Upper lobe of right lung (tissue), 1 donor: ENCODE measurements at regions not wholly inside any gene's neighbourhood (a gene's known extent, or its start where the extent isn't known, plus 50 kb on each side); places are given as distances from the start of the nearest gene placed in this dataset.

ENCODE experiments used
- ATAC-seq: fragments of 200-7000 bp; cut with Tn5 transposase; one replicate; pipeline ENCODE4 v1.9.1; 2020; ENCODE audit warnings: mild to moderate bottlenecking, moderate library complexity
- DNase-seq: peaks from one replicate; pipeline ENCODE4 v3.0.0-alpha.2; 2020
- H3K27ac ChIP-seq: fragments of 200-600 bp; one replicate; pipeline ENCODE4 v1.8.0; 2022
- H3K27me3 ChIP-seq: fragments of 200-600 bp; one replicate; pipeline ENCODE4 v1.8.0; 2022; ENCODE audit warnings: mild to moderate bottlenecking
- H3K36me3 ChIP-seq: fragments of 200-600 bp; one replicate; pipeline ENCODE4 v1.8.0; 2022
- H3K4me1 ChIP-seq: fragments of 200-600 bp; one replicate; pipeline ENCODE4 v1.8.0; 2022
- H3K4me3 ChIP-seq: fragments of 200-600 bp; one replicate; pipeline ENCODE4 v1.8.0; 2022; ENCODE audit warnings: mild to moderate bottlenecking
- H3K9me3 ChIP-seq: fragments of 200-600 bp; one replicate; pipeline ENCODE4 v1.8.0; 2022
- CTCF ChIP-seq: fragments of 200-600 bp; IDR thresholded peaks from one replicate; pipeline ENCODE4 v1.8.0; 2022; ENCODE audit warnings: antibody characterized with exemption
- intact Hi-C: fragments of 100-400 bp; cut with DNase I; formaldehyde crosslinking; loops from one replicate; pipeline ENCODE4 v1.11.0; 2022
- donor health status: DM: no; HTN: yes; CAD: no; lungs with severe emphysema.

GRCh38 chr20:50242548-50242862, 51.9 kb downstream of the CEBPB start:
- intact Hi-C loops, result no loop called here
- H3K36me3 ChIP-seq, result no peaks in the 10 kb centered on the region
- DNase-seq, result no peak
- H3K4me3 ChIP-seq, result no peak overlapping the region
- no peaks in the 10 kb centered on the region for H3K27me3 ChIP-seq
- H3K9me3 ChIP-seq, result no peaks in the 10 kb centered on the region
- TF ChIP-seq CTCF, result no peak
- no peak overlapping the region for H3K27ac ChIP-seq
- no peak for ATAC-seq
- no peaks in the 10 kb centered on the region for H3K4me1 ChIP-seq

DNA sequence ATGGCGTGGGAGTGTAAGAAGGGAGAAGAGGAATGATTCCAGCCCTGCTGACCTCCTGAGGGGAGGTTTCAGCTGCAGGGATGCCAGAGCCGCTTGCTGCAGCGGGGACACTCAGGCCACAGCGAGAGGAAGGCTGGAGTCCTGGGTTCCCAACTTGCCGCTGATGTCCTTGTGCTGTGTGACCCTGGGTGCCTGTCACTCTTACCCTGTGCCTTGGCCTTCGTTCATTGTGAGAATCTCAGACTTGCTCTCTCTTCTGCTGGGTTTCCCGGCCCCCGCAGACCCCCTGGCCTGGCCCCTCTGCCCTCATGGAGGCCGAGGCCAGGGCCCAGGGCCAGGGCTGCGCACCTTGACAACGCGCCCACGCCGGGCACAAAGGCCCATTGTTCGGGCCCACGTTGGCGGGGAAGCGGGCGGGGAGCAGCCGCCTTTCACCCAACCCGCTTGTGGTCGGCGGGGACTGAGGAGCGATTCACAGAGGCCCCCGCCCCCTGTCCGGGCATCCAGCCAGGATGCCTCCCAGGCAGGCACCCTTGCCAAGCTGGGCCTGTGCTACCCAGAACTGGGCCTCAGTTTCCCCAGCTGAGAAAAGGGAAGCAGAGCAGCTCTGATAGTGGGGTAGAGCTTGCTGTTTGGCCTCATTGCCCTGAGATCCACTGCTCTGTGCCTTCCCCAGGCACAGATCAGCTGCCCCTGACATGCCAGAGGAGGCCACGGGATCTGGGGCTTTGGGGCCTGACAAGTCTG, 52.4 kb downstream of the CEBPB start:
- Histone ChIP-seq H3K36me3 (no peaks in the 10 kb centered on the region), H3K9me3 (no peaks in the 10 kb centered on the region), H3K27ac (no peak overlapping the region), H3K4me1 (no peaks in the 10 kb centered on the region), H3K4me3 (no peak overlapping the region), H3K27me3 (no peaks in the 10 kb centered on the region)
- ATAC-seq (no peak), DNase-seq (no peak)
- intact Hi-C loops, result no loop called here
- no peak for TF ChIP-seq CTCF

DNA sequence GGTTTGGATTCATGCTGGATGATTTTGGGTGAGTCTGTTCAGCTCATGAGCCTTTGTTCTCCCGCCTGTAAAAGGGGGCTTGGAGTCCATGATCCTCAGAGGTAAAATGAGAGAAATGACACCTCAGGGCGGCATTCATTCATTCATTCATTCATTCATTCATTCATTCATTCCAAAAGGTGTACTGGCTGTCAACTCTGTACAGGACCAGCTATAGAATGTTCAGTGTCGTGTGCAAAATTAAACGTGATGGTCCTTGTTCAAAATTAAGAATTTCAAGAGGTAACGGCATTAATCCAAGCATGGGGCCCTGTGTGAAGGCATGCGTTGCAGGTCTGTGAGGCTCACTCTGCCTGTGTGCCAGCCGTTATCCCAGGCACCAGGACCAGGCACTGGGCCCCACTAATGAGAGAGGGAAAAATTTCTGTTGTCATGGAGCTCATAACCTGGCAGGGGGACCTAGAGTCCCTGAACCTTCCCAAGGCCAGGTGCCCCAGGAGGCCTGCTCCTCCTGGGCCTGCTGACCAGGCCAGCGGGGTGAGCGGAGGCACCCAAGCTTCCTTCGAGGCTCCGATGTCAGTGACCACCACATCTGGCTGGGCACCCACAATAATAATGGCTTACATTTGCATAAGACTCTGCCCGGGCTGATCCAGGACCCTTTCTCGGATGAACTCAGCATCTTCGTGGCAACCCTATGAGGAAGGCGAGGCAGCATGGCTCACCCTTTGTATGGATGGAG, 53.2 kb downstream of the CEBPB start:
- H3K27ac ChIP-seq, result no peak overlapping the region
- H3K4me1 ChIP-seq, result no peaks in the 10 kb centered on the region
- intact Hi-C loops, result no loop called here
- no peak for ATAC-seq
- no peaks in the 10 kb centered on the region for H3K9me3 ChIP-seq
- no peaks in the 10 kb centered on the region for H3K36me3 ChIP-seq
- no peak overlapping the region for H3K4me3 ChIP-seq
- no peaks in the 10 kb centered on the region for H3K27me3 ChIP-seq
- no peak for TF ChIP-seq CTCF
- no peak for DNase-seq

DNA sequence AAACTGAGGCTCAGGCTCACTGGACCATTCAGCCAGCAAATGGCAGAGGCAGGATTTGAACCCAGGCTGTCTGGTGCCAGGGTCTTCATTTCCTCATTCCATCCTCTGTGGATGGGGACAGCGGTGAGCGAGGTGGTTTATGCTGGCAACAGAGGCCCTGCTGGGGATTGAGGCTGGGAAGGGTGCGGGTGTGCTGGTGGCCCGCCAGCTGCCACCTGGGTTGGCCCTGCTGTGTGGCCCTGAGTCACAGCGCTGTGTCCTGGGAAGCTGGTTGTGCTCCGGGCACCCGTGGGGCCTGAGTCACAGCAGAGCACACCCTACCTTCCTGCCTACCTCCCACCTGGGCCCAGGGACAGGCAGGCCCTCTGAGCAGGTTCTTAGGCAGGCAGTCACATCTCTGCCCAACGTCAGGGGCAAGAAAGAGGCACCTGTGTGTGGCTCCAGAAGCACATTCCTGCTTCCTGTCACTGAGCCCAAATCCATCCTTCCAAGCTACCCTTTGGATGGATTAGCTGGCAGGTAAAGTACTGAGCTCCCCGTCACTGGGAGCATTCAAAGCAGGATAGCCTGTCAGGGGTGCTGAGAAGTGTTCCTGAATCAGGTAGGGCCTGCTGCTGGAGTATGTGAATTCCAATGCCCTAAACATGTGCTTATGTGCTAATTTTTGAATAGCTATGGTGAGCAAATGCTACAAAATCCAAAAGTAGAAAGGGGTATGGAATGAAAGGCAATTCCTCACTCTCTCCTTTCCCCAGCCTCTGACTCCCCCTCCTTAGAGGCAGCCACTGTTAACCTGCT, 53.9 kb downstream of the CEBPB start:
- no peaks in the 10 kb centered on the region for H3K9me3 ChIP-seq
- ATAC-seq (no peak), DNase-seq (no peak)
- no peak for TF ChIP-seq CTCF
- H3K4me3 ChIP-seq, result no peak overlapping the region
- H3K36me3 ChIP-seq, result no peaks in the 10 kb centered on the region
- no peak overlapping the region for H3K27ac ChIP-seq
- no peaks in the 10 kb centered on the region for H3K4me1 ChIP-seq
- intact Hi-C loops, result no loop called here
- H3K27me3 ChIP-seq, result no peaks in the 10 kb centered on the region

DNA sequence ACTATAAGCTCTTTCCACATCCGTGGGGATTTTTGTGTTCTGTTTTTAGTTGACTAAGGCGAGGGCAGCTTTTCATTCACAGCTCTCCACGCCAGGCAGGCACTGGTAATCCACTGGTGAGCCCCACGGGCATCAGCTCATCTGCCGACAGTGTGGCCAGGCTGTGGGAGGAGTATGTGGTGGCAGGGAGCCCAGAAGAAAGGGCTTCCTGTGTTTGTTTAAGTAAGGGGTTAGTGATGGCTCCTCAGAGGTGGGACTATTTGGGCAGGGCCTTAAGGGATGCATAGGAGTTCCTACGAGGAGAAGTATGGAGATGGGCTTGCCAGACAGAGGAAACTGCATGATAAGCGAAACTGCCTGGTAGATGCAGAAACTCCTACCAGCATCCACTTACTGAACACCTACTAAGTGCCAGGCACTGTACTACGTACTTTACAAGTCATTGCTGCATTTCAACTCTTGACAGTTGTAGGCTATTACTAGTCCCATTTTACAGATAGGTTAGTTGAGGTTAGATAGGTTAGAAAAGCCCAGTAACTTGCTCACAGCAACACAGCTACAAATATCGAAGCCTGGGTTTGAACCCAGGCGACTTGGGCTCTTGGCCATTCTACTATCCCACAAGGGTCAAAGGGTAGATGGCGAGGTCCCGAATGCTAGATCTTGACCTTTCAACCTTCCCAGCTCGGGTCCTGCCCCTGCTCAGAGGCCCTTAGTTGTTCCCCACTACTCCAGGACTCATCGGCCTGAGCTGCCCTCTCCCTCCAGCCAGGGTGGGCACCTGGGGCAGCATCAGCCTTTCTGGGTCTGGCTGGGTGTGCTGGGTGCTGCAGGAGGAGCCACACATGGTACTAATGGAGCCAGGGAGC, 55.1 kb downstream of the CEBPB start:
- no peaks in the 10 kb centered on the region for H3K36me3 ChIP-seq
- no peak overlapping the region for H3K27ac ChIP-seq
- DNase-seq (no peak), ATAC-seq (no peak)
- H3K4me1 ChIP-seq, result no peaks in the 10 kb centered on the region
- H3K4me3 ChIP-seq, result no peak overlapping the region
- H3K27me3 ChIP-seq, result no peaks in the 10 kb centered on the region
- no peak for TF ChIP-seq CTCF
- no peaks in the 10 kb centered on the region for H3K9me3 ChIP-seq
- intact Hi-C loops, result no loop called here
